Mesenchymal stem cell (in vitro differentiated cells and primary cell): ENCODE measurements at regions not wholly inside any gene's neighbourhood (a gene's known extent, or its start where the extent isn't known, plus 50 kb on each side); places are given as distances from the start of the nearest gene placed in this dataset.

ENCODE experiments used
- DNase-seq: peaks from one replicate; pipeline ENCODE4 v3.0.0-alpha.2; 2013
- H2AFZ ChIP-seq: one replicate; pipeline ENCODE4 v1.6.1; 2013; ENCODE audit warnings: low read depth, mild to moderate bottlenecking, control low read depth, inconsistent platforms, low read length, moderate library complexity
- H2AK5ac ChIP-seq: 2 replicates; pipeline ENCODE4 v1.6.1; 2013; ENCODE audit warnings: low read length, moderate library complexity, mild to moderate bottlenecking, inconsistent platforms; ENCODE audit not compliant: severe bottlenecking
- H2BK120ac ChIP-seq: one replicate; pipeline ENCODE4 v1.6.1; 2013; ENCODE audit warnings: low read depth, mild to moderate bottlenecking, inconsistent platforms, low read length, moderate library complexity
- H2BK12ac ChIP-seq, 2 experiments: one replicate each; pipeline ENCODE4 v1.6.1; 2013; ENCODE audit warnings: inconsistent platforms in 2 of 2, low read length in 2 of 2, mild to moderate bottlenecking in 2 of 2, moderate library complexity in 2 of 2, control low read depth in 1 of 2
- H2BK15ac ChIP-seq: one replicate; pipeline ENCODE4 v1.6.1; 2013; ENCODE audit warnings: mild to moderate bottlenecking, low read depth, inconsistent platforms; ENCODE audit not compliant: poor library complexity, severe bottlenecking
- H2BK5ac ChIP-seq: 2 replicates; pipeline ENCODE4 v1.6.1; 2013; ENCODE audit warnings: low read depth, mild to moderate bottlenecking, low read length, control low read depth, inconsistent platforms; ENCODE audit not compliant: poor library complexity, severe bottlenecking
- H3K14ac ChIP-seq, 2 experiments: one replicate each; pipeline ENCODE4 v1.6.1; 2013; ENCODE audit warnings: inconsistent platforms in 2 of 2, low read length in 2 of 2, control low read depth in 1 of 2, mild to moderate bottlenecking in 1 of 2, moderate library complexity in 1 of 2
- H3K18ac ChIP-seq, 2 experiments: one replicate each; pipeline ENCODE4 v1.6.1; 2013; ENCODE audit warnings: inconsistent platforms in 2 of 2, low read length in 2 of 2, control low read depth in 1 of 2, low read depth in 1 of 2, mild to moderate bottlenecking in 1 of 2
- H3K23ac ChIP-seq, 2 experiments: one replicate each; pipeline ENCODE4 v1.6.1; 2013; ENCODE audit warnings: inconsistent platforms in 2 of 2, low read length in 2 of 2, mild to moderate bottlenecking in 2 of 2, moderate library complexity in 2 of 2, control low read depth in 1 of 2
- H3K27ac ChIP-seq: 2 replicates; pipeline ENCODE4 v1.5.1; 2013; ENCODE audit warnings: mild to moderate bottlenecking, moderate library complexity, low read length, control low read depth, inconsistent platforms; ENCODE audit not compliant: poor library complexity, severe bottlenecking
- H3K27me3 ChIP-seq, 2 experiments: 2 replicates each; pipeline versions ENCODE4 v1.6.1 to v1.7.0; 2013; ENCODE audit warnings: low read length in 2 of 2, mild to moderate bottlenecking in 2 of 2, moderate library complexity in 2 of 2, control low read depth in 1 of 2, inconsistent platforms in 1 of 2; ENCODE audit not compliant: control insufficient read depth in 1 of 2, insufficient read depth in 1 of 2
- H3K36me3 ChIP-seq, 2 experiments: 2 replicates each; pipeline versions ENCODE4 v1.6.1 to v1.7.0; 2013; ENCODE audit warnings: low read length in 2 of 2, control low read depth in 1 of 2, inconsistent platforms in 1 of 2, low read depth in 1 of 2, mild to moderate bottlenecking in 1 of 2; ENCODE audit not compliant: insufficient read depth in 2 of 2, control insufficient read depth in 1 of 2
- H3K4ac ChIP-seq, 2 experiments: one replicate each; pipeline ENCODE4 v1.6.1; 2013; ENCODE audit warnings: inconsistent platforms in 2 of 2, low read length in 2 of 2, mild to moderate bottlenecking in 2 of 2, moderate library complexity in 2 of 2, control low read depth in 1 of 2, low read depth in 1 of 2
- H3K4me1 ChIP-seq: 2 replicates; pipeline ENCODE4 v1.6.1; 2013; ENCODE audit warnings: low read depth, low read length, control low read depth; ENCODE audit not compliant: control insufficient read depth, insufficient read depth
- H3K4me2 ChIP-seq: 2 replicates; pipeline ENCODE4 v1.6.1; 2013; ENCODE audit warnings: low read length, mild to moderate bottlenecking, inconsistent platforms; ENCODE audit not compliant: poor library complexity, severe bottlenecking
- H3K4me3 ChIP-seq, 2 experiments: 2 replicates each; pipeline versions ENCODE4 v1.5.1 to v1.7.0; 2013; ENCODE audit warnings: low read length in 2 of 2, mild to moderate bottlenecking in 2 of 2, control low read depth in 1 of 2, low read depth in 1 of 2; ENCODE audit not compliant: insufficient read depth in 1 of 2
- H3K79me1 ChIP-seq: replicated peaks from 2 replicates; pipeline ENCODE4 v1.6.1; 2013; ENCODE audit warnings: mild to moderate bottlenecking, control low read depth, low read length, inconsistent platforms; ENCODE audit not compliant: poor library complexity, severe bottlenecking
- H3K9ac ChIP-seq: 2 replicates; pipeline ENCODE4 v1.7.0; 2013; ENCODE audit warnings: mild to moderate bottlenecking, low read length, moderate library complexity
- H3K9me3 ChIP-seq: 2 replicates; pipeline ENCODE4 v1.7.0; 2013; ENCODE audit warnings: mild to moderate bottlenecking, low read length; ENCODE audit not compliant: control insufficient read depth
- H4K8ac ChIP-seq: one replicate; pipeline ENCODE4 v1.6.1; 2013; ENCODE audit warnings: inconsistent platforms, mild to moderate bottlenecking, low read length, moderate library complexity
- H4K91ac ChIP-seq: one replicate; pipeline ENCODE4 v1.6.1; 2013; ENCODE audit warnings: mild to moderate bottlenecking, low read length, inconsistent platforms
- WGBS: methylation state at CpG from one replicate; pipeline ENCODE4 v1.1.7; 2013; ENCODE audit warnings: mixed read lengths; 5-methylcytosine and 5-hydroxymethylcytosine counted together

DNA sequence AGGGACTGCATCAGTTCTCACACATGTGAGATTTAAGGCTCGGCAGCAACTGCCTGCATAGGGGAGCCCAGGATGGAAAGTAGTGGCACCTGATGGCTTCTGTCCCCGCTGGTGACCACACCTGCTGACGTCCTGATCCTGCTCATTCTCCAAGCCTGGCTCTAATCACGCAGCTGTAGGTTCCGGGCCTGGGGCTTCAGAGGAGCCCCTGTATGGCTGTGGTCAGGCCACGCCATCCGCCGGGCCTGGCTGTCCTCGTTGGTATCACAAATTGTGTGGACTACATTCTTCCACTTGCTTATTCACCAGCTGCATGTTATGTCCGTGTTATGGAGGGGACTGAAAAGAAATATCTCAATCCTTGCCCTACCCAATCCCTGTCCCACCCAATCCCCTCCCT lies 580.0 kb downstream of the TBC1D22A start:
- no peaks in the 10 kb centered on the region for H3K9me3 ChIP-seq
- no peak overlapping the region for H4K8ac ChIP-seq
- no peak overlapping the region for H2AK5ac ChIP-seq
- H3K14ac ChIP-seq: no peak overlapping the region
- no peak overlapping the region for H2BK15ac ChIP-seq
- no peak for DNase-seq
- H3K27ac ChIP-seq: no peak overlapping the region
- H3K23ac ChIP-seq: no peak overlapping the region
- no peaks in the 10 kb centered on the region for H3K4me1 ChIP-seq
- H3K18ac ChIP-seq: no peak overlapping the region
- H2BK12ac ChIP-seq: no peak overlapping the region
- no peak overlapping the region for H3K9ac ChIP-seq
- H3K27me3 ChIP-seq: peaks cover 0 to 48% of the 10 kb centered on the region in 2 experiments
- no peak overlapping the region for H3K4ac ChIP-seq
- H3K36me3 ChIP-seq: no peaks in the 10 kb centered on the region
- H4K91ac ChIP-seq: peak overlapping the region; percentile 23
- no peak overlapping the region for H2BK120ac ChIP-seq
- no peak overlapping the region for H3K4me2 ChIP-seq
- no peak overlapping the region for H2BK5ac ChIP-seq
- H3K4me3 ChIP-seq: no peak overlapping the region
- H3K79me1 ChIP-seq: no peaks in the 10 kb centered on the region
- WGBS: 77% methylated on average over 8 of the region's 10 CpGs
- H2AFZ ChIP-seq: no peak overlapping the region

- peaks cover 0 to 50% of the 10 kb centered on the region in 2 experiments for H3K27me3 ChIP-seq
- no peak overlapping the region for H2BK120ac ChIP-seq
- H3K4me2 ChIP-seq: no peak overlapping the region
- no peak for DNase-seq
- no peak overlapping the region for H2BK5ac ChIP-seq
- 81% methylated on average over 7 of the region's 7 CpGs for WGBS
- H2AK5ac ChIP-seq: no peak overlapping the region
- no peak overlapping the region for H2BK15ac ChIP-seq
- no peak overlapping the region for H3K4me3 ChIP-seq
- no peaks in the 10 kb centered on the region for H3K36me3 ChIP-seq
- no peak overlapping the region for H4K8ac ChIP-seq
- no peak overlapping the region for H3K27ac ChIP-seq
- no peak overlapping the region for H4K91ac ChIP-seq
- no peak overlapping the region for H3K18ac ChIP-seq
- no peak overlapping the region for H2BK12ac ChIP-seq
- no peaks in the 10 kb centered on the region for H3K4me1 ChIP-seq
- no peaks in the 10 kb centered on the region for H3K9me3 ChIP-seq
- H3K4ac ChIP-seq: no peak overlapping the region
- no peak overlapping the region for H2AFZ ChIP-seq
- no peak overlapping the region for H3K9ac ChIP-seq
- no peak overlapping the region for H3K23ac ChIP-seq
- H3K14ac ChIP-seq: no peak overlapping the region
- H3K79me1 ChIP-seq: no peaks in the 10 kb centered on the region
These were observed 579.0 kb downstream of the TBC1D22A start for GRCh38 chr22:47341464-47341863.

DNA sequence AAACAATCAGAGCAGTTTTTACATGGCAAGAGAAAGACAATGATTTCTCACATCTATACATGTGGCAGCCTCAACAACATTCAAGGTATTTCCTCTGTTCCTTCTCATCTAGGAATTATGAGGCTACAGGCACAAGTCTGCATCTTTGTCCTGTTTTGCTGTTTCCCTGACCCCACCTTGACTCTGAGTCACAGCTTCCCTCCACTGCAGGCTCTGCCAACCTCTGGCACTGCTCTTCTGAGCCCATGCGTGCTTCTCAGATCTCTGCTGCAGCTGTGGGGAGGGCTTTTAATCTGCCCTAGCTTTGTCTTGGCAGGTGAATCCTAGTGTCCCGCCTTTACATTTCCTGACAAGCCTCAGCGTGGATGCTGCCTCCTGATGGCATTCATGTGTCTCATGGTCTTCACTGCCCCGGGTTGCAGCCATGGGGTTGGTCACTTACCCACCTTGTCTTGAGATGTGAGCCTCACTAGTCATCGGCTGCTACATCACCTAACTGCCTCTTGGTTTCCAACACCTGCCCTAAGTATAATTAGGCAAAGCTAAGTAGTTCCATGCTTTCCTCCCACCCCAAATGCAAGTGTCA lies 578.5 kb downstream of the TBC1D22A start:
- H3K14ac ChIP-seq: no peak overlapping the region
- DNase-seq: no peak
- H3K4me3 ChIP-seq: no peak overlapping the region
- H3K23ac ChIP-seq: no peak overlapping the region
- no peak overlapping the region for H2BK15ac ChIP-seq
- H3K79me1 ChIP-seq: no peaks in the 10 kb centered on the region
- no peak overlapping the region for H3K4me2 ChIP-seq
- H2BK12ac ChIP-seq: no peak overlapping the region
- no peak overlapping the region for H2BK120ac ChIP-seq
- H3K27me3 ChIP-seq: peaks cover 0 to 55% of the 10 kb centered on the region in 2 experiments
- no peaks in the 10 kb centered on the region for H3K36me3 ChIP-seq
- H4K8ac ChIP-seq: no peak overlapping the region
- H2BK5ac ChIP-seq: no peak overlapping the region
- H3K27ac ChIP-seq: no peak overlapping the region
- 51% methylated on average over 5 of the region's 5 CpGs for WGBS
- no peak overlapping the region for H3K9ac ChIP-seq
- no peaks in the 10 kb centered on the region for H3K4me1 ChIP-seq
- no peak overlapping the region for H2AK5ac ChIP-seq
- no peak overlapping the region for H3K4ac ChIP-seq
- H4K91ac ChIP-seq: no peak overlapping the region
- H3K9me3 ChIP-seq: peaks cover 3% of the 10 kb centered on the region
- H2AFZ ChIP-seq: no peak overlapping the region
- no peak overlapping the region for H3K18ac ChIP-seq

DNA sequence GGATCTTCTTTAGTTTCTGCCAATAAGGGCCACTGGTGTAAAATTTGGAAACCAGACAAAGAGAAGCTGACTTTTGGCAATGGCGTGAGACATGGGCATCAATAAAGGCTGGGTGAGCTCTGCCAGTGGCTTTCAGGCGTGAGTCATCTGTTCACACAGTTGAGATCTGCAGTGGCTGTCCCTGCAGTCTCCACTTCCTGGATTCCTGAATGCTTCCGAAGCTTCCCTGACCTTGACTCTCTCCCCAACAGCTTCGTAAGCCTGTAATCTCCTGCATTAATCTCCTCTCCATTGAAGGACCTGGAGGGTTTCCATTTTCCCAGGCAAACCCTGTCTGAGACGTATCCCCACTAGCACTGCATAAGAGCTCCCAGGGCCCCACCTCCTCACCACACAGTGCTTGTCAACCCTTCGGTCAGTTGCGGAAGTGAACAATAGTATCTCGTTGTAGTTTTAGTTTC lies 574.7 kb downstream of the TBC1D22A start:
- WGBS: 70% methylated on average over 6 of the region's 8 CpGs
- H3K9me3 ChIP-seq: peaks cover 25% of the 10 kb centered on the region

More for the DNA sequence above, 574.7 kb downstream of the TBC1D22A start:
- no peaks in the 10 kb centered on the region for H3K4me1 ChIP-seq
- no peak overlapping the region for H3K18ac ChIP-seq
- no peak overlapping the region for H3K4me3 ChIP-seq
- no peak overlapping the region for H2AK5ac ChIP-seq
- no peak overlapping the region for H2BK15ac ChIP-seq
- no peak overlapping the region for H3K23ac ChIP-seq
- H4K8ac ChIP-seq: no peak overlapping the region
- H4K91ac ChIP-seq: no peak overlapping the region
- H2BK5ac ChIP-seq: no peak overlapping the region
- H3K4me2 ChIP-seq: no peak overlapping the region
- H2BK12ac ChIP-seq: no peak overlapping the region
- no peak overlapping the region for H3K9ac ChIP-seq
- no peak overlapping the region for H3K14ac ChIP-seq
- H2AFZ ChIP-seq: no peak overlapping the region
- no peak for DNase-seq
- no peaks in the 10 kb centered on the region for H3K36me3 ChIP-seq
- peaks cover 0 to 39% of the 10 kb centered on the region in 2 experiments for H3K27me3 ChIP-seq
- H2BK120ac ChIP-seq: no peak overlapping the region
- no peak overlapping the region for H3K4ac ChIP-seq
- no peak overlapping the region for H3K27ac ChIP-seq
- no peaks in the 10 kb centered on the region for H3K79me1 ChIP-seq
